Progenitor cell of endocrine pancreas (in vitro differentiated cells): ENCODE measurements at regions not wholly inside any gene's neighbourhood (a gene's known extent, or its start where the extent isn't known, plus 50 kb on each side); places are given as distances from the start of the nearest gene placed in this dataset.

Source experiments
- DNase-seq: peaks from one replicate; pipeline ENCODE4 v3.0.0; 2021; ENCODE audit warnings: low spot score; ENCODE audit not compliant: unreplicated experiment
- H3K27ac Mint-ChIP-seq: 2 replicates; pipeline ENCODE4 v1.8.0; 2021; ENCODE audit warnings: mild to moderate bottlenecking, moderate library complexity, mixed read lengths
- H3K27me3 Mint-ChIP-seq: 2 replicates; pipeline ENCODE4 v1.8.0; 2021; ENCODE audit warnings: mixed read lengths
- H3K36me3 Mint-ChIP-seq: 2 replicates; pipeline ENCODE4 v1.8.0; 2022; ENCODE audit warnings: mixed read lengths; ENCODE audit not compliant: insufficient read depth
- H3K4me1 Mint-ChIP-seq: 2 replicates; pipeline ENCODE4 v1.8.0; 2021; ENCODE audit warnings: low read depth, mixed read lengths
- H3K4me3 Mint-ChIP-seq: 2 replicates; pipeline ENCODE4 v1.8.0; 2021; ENCODE audit warnings: low read depth, mild to moderate bottlenecking, moderate library complexity, mixed read lengths
- H3K9me3 Mint-ChIP-seq: 2 replicates; pipeline ENCODE4 v1.8.0; 2021; ENCODE audit warnings: low read depth, mixed read lengths
- CTCF ChIP-seq: fragments of 200-600 bp; sonication (generic); IDR thresholded peaks from one replicate; pipeline ENCODE4 v1.5.0; 2021; ENCODE audit warnings: antibody characterized with exemption, mild to moderate bottlenecking; ENCODE audit not compliant: unreplicated experiment

- no peaks in the 10 kb centered on the region for H3K27me3 Mint-ChIP-seq
- peaks cover 3% of the 10 kb centered on the region for H3K9me3 Mint-ChIP-seq
- no peak for TF ChIP-seq CTCF
- no peak overlapping the region for H3K27ac Mint-ChIP-seq
- no peak for DNase-seq
- no peak overlapping the region for H3K4me3 Mint-ChIP-seq
- no peaks in the 10 kb centered on the region for H3K36me3 Mint-ChIP-seq
- no peaks in the 10 kb centered on the region for H3K4me1 Mint-ChIP-seq
Measured at GRCh38 chr1:98391175-98391574, 270.3 kb upstream of the SNX7 start.

GRCh38 chr1:98389809-98390208 lies 271.7 kb upstream of the SNX7 start:
- no peak for TF ChIP-seq CTCF
- H3K4me1 Mint-ChIP-seq = peaks cover under 1% of the 10 kb centered on the region
- H3K27me3 Mint-ChIP-seq = no peaks in the 10 kb centered on the region
- no peak overlapping the region for H3K4me3 Mint-ChIP-seq
- no peaks in the 10 kb centered on the region for H3K9me3 Mint-ChIP-seq
- DNase-seq = no peak
- H3K27ac Mint-ChIP-seq = no peak overlapping the region
- no peaks in the 10 kb centered on the region for H3K36me3 Mint-ChIP-seq

GRCh38 chr1:98388441-98388840 lies 273.1 kb upstream of the SNX7 start:
- DNase-seq = no peak
- no peaks in the 10 kb centered on the region for H3K9me3 Mint-ChIP-seq
- no peak overlapping the region for H3K27ac Mint-ChIP-seq
- no peaks in the 10 kb centered on the region for H3K27me3 Mint-ChIP-seq
- H3K4me1 Mint-ChIP-seq = peaks cover 3% of the 10 kb centered on the region
- no peak overlapping the region for H3K4me3 Mint-ChIP-seq
- TF ChIP-seq CTCF = no peak
- no peaks in the 10 kb centered on the region for H3K36me3 Mint-ChIP-seq

GRCh38 chr1:98387701-98388100 lies 273.8 kb upstream of the SNX7 start:
- H3K36me3 Mint-ChIP-seq = no peaks in the 10 kb centered on the region
- H3K4me1 Mint-ChIP-seq = peaks cover 3% of the 10 kb centered on the region
- H3K27me3 Mint-ChIP-seq = no peaks in the 10 kb centered on the region
- TF ChIP-seq CTCF = no peak
- DNase-seq = no peak
- H3K4me3 Mint-ChIP-seq = no peak overlapping the region
- no peak overlapping the region for H3K27ac Mint-ChIP-seq
- no peaks in the 10 kb centered on the region for H3K9me3 Mint-ChIP-seq

GRCh38 chr1:98386675-98387440 lies 274.7 kb upstream of the SNX7 start:
- H3K4me3 Mint-ChIP-seq = no peak overlapping the region
- no peak for DNase-seq

More at GRCh38 chr1:98386675-98387440, 274.7 kb upstream of the SNX7 start:
- H3K36me3 Mint-ChIP-seq = no peaks in the 10 kb centered on the region
- H3K27me3 Mint-ChIP-seq = no peaks in the 10 kb centered on the region
- no peaks in the 10 kb centered on the region for H3K9me3 Mint-ChIP-seq
- TF ChIP-seq CTCF = no peak
- H3K27ac Mint-ChIP-seq = no peak overlapping the region
- peaks cover 3% of the 10 kb centered on the region for H3K4me1 Mint-ChIP-seq
